Mesendoderm (in vitro differentiated cells): ENCODE measurements at regions not wholly inside any gene's neighbourhood (a gene's known extent, or its start where the extent isn't known, plus 50 kb on each side); places are given as distances from the start of the nearest gene placed in this dataset.

Experiments used
- DNase-seq: peaks from one replicate; pipeline ENCODE4 v3.0.0; 2013
- H2AK5ac ChIP-seq: 2 replicates; pipeline ENCODE4 v1.6.1; 2013; ENCODE audit warnings: low read length, inconsistent platforms
- H2BK120ac ChIP-seq: 2 replicates; pipeline ENCODE4 v1.6.1; 2013; ENCODE audit warnings: low read depth, mild to moderate bottlenecking, low read length, moderate library complexity, mixed read lengths
- H2BK15ac ChIP-seq: replicated peaks from 2 replicates; pipeline ENCODE4 v1.6.1; 2013; ENCODE audit warnings: low read depth, mild to moderate bottlenecking, moderate library complexity
- H2BK5ac ChIP-seq: 2 replicates; pipeline ENCODE4 v1.6.1; 2013; ENCODE audit warnings: low read length, inconsistent platforms
- H3K18ac ChIP-seq: 2 replicates; pipeline ENCODE4 v1.6.1; 2013; ENCODE audit warnings: mild to moderate bottlenecking, low read length, mixed read lengths
- H3K23ac ChIP-seq: one replicate; pipeline ENCODE4 v1.6.1; 2013; ENCODE audit warnings: low read length
- H3K27ac ChIP-seq: 2 replicates; pipeline ENCODE4 v1.5.1; 2013; ENCODE audit warnings: low read depth, mild to moderate bottlenecking, inconsistent platforms, low read length, moderate library complexity
- H3K27me3 ChIP-seq: 2 replicates; pipeline ENCODE4 v1.6.1; 2013; ENCODE audit warnings: low read length, control low read depth, mild to moderate bottlenecking, inconsistent platforms; ENCODE audit not compliant: insufficient read depth, poor library complexity
- H3K36me3 ChIP-seq: 2 replicates; pipeline ENCODE4 v1.6.1; 2013; ENCODE audit warnings: low read length, inconsistent platforms; ENCODE audit not compliant: control insufficient read depth, insufficient read depth
- H3K4ac ChIP-seq: one replicate; pipeline ENCODE4 v1.6.1; 2013; ENCODE audit warnings: low read depth, mild to moderate bottlenecking, low read length, moderate library complexity
- H3K4me1 ChIP-seq: 2 replicates; pipeline ENCODE4 v1.6.1; 2013; ENCODE audit warnings: low read depth, low read length, inconsistent platforms; ENCODE audit not compliant: control insufficient read depth
- H3K4me2 ChIP-seq: 2 replicates; pipeline ENCODE4 v1.6.1; 2013; ENCODE audit warnings: low read length
- H3K4me3 ChIP-seq: 2 replicates; pipeline ENCODE4 v1.5.1; 2013; ENCODE audit warnings: mild to moderate bottlenecking, low read length
- H3K56ac ChIP-seq: one replicate; pipeline ENCODE4 v1.6.1; 2013; ENCODE audit warnings: low read length
- H3K79me1 ChIP-seq: 2 replicates; pipeline ENCODE4 v1.6.1; 2013; ENCODE audit warnings: low read length, inconsistent platforms
- H3K79me2 ChIP-seq: 2 replicates; pipeline ENCODE4 v1.6.1; 2013; ENCODE audit warnings: mild to moderate bottlenecking, low read length; ENCODE audit not compliant: control insufficient read depth, insufficient read depth
- H3K9ac ChIP-seq: 2 replicates; pipeline ENCODE4 v1.6.1; 2013; ENCODE audit warnings: low read length, inconsistent platforms
- H4K5ac ChIP-seq: one replicate; pipeline ENCODE4 v1.6.1; 2013; ENCODE audit warnings: low read length
- H4K8ac ChIP-seq: one replicate; pipeline ENCODE4 v1.6.1; 2013; ENCODE audit warnings: low read depth, mild to moderate bottlenecking, control low read depth, low read length, moderate library complexity
- WGBS: extraction: QIAGEN DNeasy Blood & Tissue Kit; methylation state at CpG from one replicate; pipeline ENCODE4 v1.1.7; 2013; ENCODE audit warnings: low lambda C conversion rate, missing lambda C conversion rate; ENCODE audit not compliant: insufficient coverage; ENCODE audit errors: extremely low coverage; 5-methylcytosine and 5-hydroxymethylcytosine counted together

- H3K4me1 ChIP-seq: no peaks in the 10 kb centered on the region
- H3K9ac ChIP-seq: no peak overlapping the region
- no peak overlapping the region for H4K5ac ChIP-seq
- H3K4me3 ChIP-seq: no peak overlapping the region
- no peak overlapping the region for H3K18ac ChIP-seq
- no peaks in the 10 kb centered on the region for H3K79me2 ChIP-seq
- H3K56ac ChIP-seq: no peak overlapping the region
- H2BK5ac ChIP-seq: no peak overlapping the region
- WGBS: 100% methylated on average over 5 of the region's 5 CpGs
- no peaks in the 10 kb centered on the region for H3K27me3 ChIP-seq
- no peaks in the 10 kb centered on the region for H3K79me1 ChIP-seq
- H3K27ac ChIP-seq: no peak overlapping the region
- H2AK5ac ChIP-seq: no peak overlapping the region
- no peak overlapping the region for H3K4me2 ChIP-seq
- H3K23ac ChIP-seq: no peak overlapping the region
- no peak overlapping the region for H2BK15ac ChIP-seq
- no peak overlapping the region for H3K4ac ChIP-seq
- H4K8ac ChIP-seq: no peak overlapping the region
- no peak overlapping the region for H2BK120ac ChIP-seq
- DNase-seq: no peak
- H3K36me3 ChIP-seq: no peaks in the 10 kb centered on the region
Observed at GRCh38 chrY:11293392-11293791, 1407.6 kb upstream of the USP9Y start.

- Histone ChIP-seq H2BK15ac (no peak overlapping the region), H3K18ac (no peak overlapping the region), H3K36me3 (no peaks in the 10 kb centered on the region), H4K8ac (no peak overlapping the region), H2AK5ac (no peak overlapping the region), H3K27ac (no peak overlapping the region), H3K4me2 (no peak overlapping the region), H3K9ac (no peak overlapping the region), H3K27me3 (no peaks in the 10 kb centered on the region), H3K23ac (no peak overlapping the region), H4K5ac (no peak overlapping the region), H3K4me1 (no peaks in the 10 kb centered on the region), H2BK5ac (no peak overlapping the region), H2BK120ac (no peak overlapping the region), H3K4me3 (no peak overlapping the region), H3K4ac (no peak overlapping the region), H3K56ac (no peak overlapping the region), H3K79me1 (no peaks in the 10 kb centered on the region), H3K79me2 (no peaks in the 10 kb centered on the region)
- WGBS: no CpG with 5 or more reads among the region's 13 CpGs
- DNase-seq: peak; percentile 22
Observed at GRCh38 chrY:11334151-11334550, 1366.9 kb upstream of the USP9Y start.
